NT2/D1 (cell line): ENCODE measurements at regions not wholly inside any gene's neighbourhood (a gene's known extent, or its start where the extent isn't known, plus 50 kb on each side); places are given as distances from the start of the nearest gene placed in this dataset.

ENCODE experiments used
- DNase-seq: peaks from one replicate; pipeline ENCODE4 v3.0.0-alpha.2; 2011; ENCODE audit warnings: low read depth, low spot score
- H3K27me3 ChIP-seq: 2 replicates; pipeline ENCODE4 v1.6.0; 2011; ENCODE audit warnings: mild to moderate bottlenecking; ENCODE audit not compliant: insufficient read length, insufficient read depth
- H3K36me3 ChIP-seq: 2 replicates; pipeline ENCODE4 v1.6.1; 2011; ENCODE audit warnings: mild to moderate bottlenecking, low read length, mixed read lengths; ENCODE audit not compliant: insufficient read depth, insufficient read length
- H3K4me1 ChIP-seq: 2 replicates; pipeline ENCODE4 v1.5.1; 2011; ENCODE audit not compliant: insufficient read depth, insufficient read length
- H3K4me3 ChIP-seq: 2 replicates; pipeline ENCODE4 v1.5.1; 2011; ENCODE audit warnings: low read depth; ENCODE audit not compliant: insufficient read length
- H3K9ac ChIP-seq: 2 replicates; pipeline ENCODE4 v1.6.0; 2011; ENCODE audit warnings: low read depth; ENCODE audit not compliant: insufficient read length
- H3K9me3 ChIP-seq: 2 replicates; pipeline ENCODE4 v1.5.1; 2011; ENCODE audit warnings: mild to moderate bottlenecking, low read length; ENCODE audit not compliant: insufficient read depth
- SUZ12 ChIP-seq: IDR thresholded peaks from 2 replicates; pipeline ENCODE4 v1.6.1; 2011; ENCODE audit not compliant: insufficient read length, insufficient read depth; ENCODE audit errors: extremely low read depth
- YY1 ChIP-seq: IDR thresholded peaks from 2 replicates; pipeline ENCODE4 v1.6.1; 2011; ENCODE audit not compliant: insufficient read length, insufficient read depth
- ZNF274 ChIP-seq: IDR thresholded peaks from 2 replicates; pipeline ENCODE4 v1.6.1; 2011; ENCODE audit warnings: mild to moderate bottlenecking, low read depth, low read length

GRCh38 chr4:156633847-156634246, 337.8 kb downstream of the PDGFC start:
- H3K27me3 ChIP-seq, result no peaks in the 10 kb centered on the region

GRCh38 chr4:156628858-156629257, 342.7 kb downstream of the PDGFC start:
- TF ChIP-seq ZNF274 (no peak), SUZ12 (no peak), YY1 (no peak)
- no peaks in the 10 kb centered on the region for H3K4me1 ChIP-seq
- H3K36me3 ChIP-seq, result no peaks in the 10 kb centered on the region
- DNase-seq, result no peak
- H3K27me3 ChIP-seq, result no peaks in the 10 kb centered on the region
- H3K9me3 ChIP-seq, result peaks cover 13% of the 10 kb centered on the region
- H3K4me3 ChIP-seq, result no peak overlapping the region
- H3K9ac ChIP-seq, result no peak overlapping the region

More at GRCh38 chr4:156633847-156634246, 337.8 kb downstream of the PDGFC start:
- DNase-seq, result no peak
- H3K4me1 ChIP-seq, result no peaks in the 10 kb centered on the region
- no peaks in the 10 kb centered on the region for H3K36me3 ChIP-seq
- H3K4me3 ChIP-seq, result no peak overlapping the region
- peaks cover under 1% of the 10 kb centered on the region; the same call in 1 of the 2 replicates for H3K9me3 ChIP-seq
- H3K9ac ChIP-seq, result no peak overlapping the region
- no peak for TF ChIP-seq ZNF274

- TF ChIP-seq SUZ12 (no peak), YY1 (no peak), ZNF274 (no peak)
- no peak for DNase-seq
- Histone ChIP-seq H3K9ac (no peak overlapping the region), H3K4me3 (no peak overlapping the region), H3K27me3 (no peaks in the 10 kb centered on the region), H3K4me1 (no peaks in the 10 kb centered on the region), H3K36me3 (no peaks in the 10 kb centered on the region), H3K9me3 (peaks cover 8% of the 10 kb centered on the region)
Measured at GRCh38 chr4:156623376-156623775, 348.2 kb downstream of the PDGFC start.

- TF ChIP-seq YY1 (no peak), ZNF274 (no peak), SUZ12 (no peak)
- Histone ChIP-seq H3K4me3 (no peak overlapping the region), H3K27me3 (no peaks in the 10 kb centered on the region), H3K9ac (no peak overlapping the region), H3K4me1 (no peaks in the 10 kb centered on the region), H3K9me3 (no peaks in the 10 kb centered on the region), H3K36me3 (no peaks in the 10 kb centered on the region)
- no peak for DNase-seq
Measured at GRCh38 chr4:156620786-156621185, 350.8 kb downstream of the PDGFC start.

- no peak for DNase-seq
- no peaks in the 10 kb centered on the region for H3K9me3 ChIP-seq
- H3K9ac ChIP-seq, result no peak overlapping the region
- H3K27me3 ChIP-seq, result no peaks in the 10 kb centered on the region
- H3K4me3 ChIP-seq, result no peak overlapping the region
- TF ChIP-seq ZNF274 (no peak), YY1 (no peak), SUZ12 (no peak)
- H3K4me1 ChIP-seq, result no peaks in the 10 kb centered on the region
- no peaks in the 10 kb centered on the region for H3K36me3 ChIP-seq
Measured at GRCh38 chr4:156619154-156619934, 352.3 kb downstream of the PDGFC start.

- H3K4me3 ChIP-seq, result no peak overlapping the region
- H3K36me3 ChIP-seq, result no peaks in the 10 kb centered on the region
- H3K9ac ChIP-seq, result no peak overlapping the region
- no peak for TF ChIP-seq YY1
- TF ChIP-seq SUZ12, result no peak
- TF ChIP-seq ZNF274, result no peak
- DNase-seq, result no peak
- no peaks in the 10 kb centered on the region for H3K4me1 ChIP-seq
- H3K27me3 ChIP-seq, result no peaks in the 10 kb centered on the region
- H3K9me3 ChIP-seq, result no peaks in the 10 kb centered on the region
Measured at GRCh38 chr4:156615066-156615531, 356.5 kb downstream of the PDGFC start.

- no peaks in the 10 kb centered on the region for H3K27me3 ChIP-seq
- no peaks in the 10 kb centered on the region for H3K9me3 ChIP-seq
- no peaks in the 10 kb centered on the region for H3K4me1 ChIP-seq
- no peaks in the 10 kb centered on the region for H3K36me3 ChIP-seq
- no peak overlapping the region for H3K9ac ChIP-seq
- TF ChIP-seq ZNF274 (no peak), SUZ12 (no peak), YY1 (no peak)
- H3K4me3 ChIP-seq, result no peak overlapping the region
- no peak for DNase-seq
Measured at GRCh38 chr4:156614536-156614935, 357.1 kb downstream of the PDGFC start.
